Natural killer cell (primary cell): ENCODE measurements at regions not wholly inside any gene's neighbourhood (a gene's known extent, or its start where the extent isn't known, plus 50 kb on each side); places are given as distances from the start of the nearest gene placed in this dataset.
"Not testable (repeated sequence)": the region's sequence is repeated elsewhere in the genome, so short reads cannot be mapped to it uniquely, and the experiment has no call there.

Source experiments
- ATAC-seq, 3 donors: fragments of 150-1000 bp in 2 of 3; fragments of 200-7000 bp in 1 of 3; cut with Tn5 transposase; 1 replicate in 1 of 3; 2 replicates in 2 of 3; pipeline ENCODE4 v1.10.0; 2021; ENCODE audit warnings: mild to moderate bottlenecking in 2 of 3, moderate library complexity in 2 of 3
- DNase-seq, 2 donors: peaks; one replicate each; pipeline versions ENCODE4 v3.0.0 to v3.0.0-alpha.2; 2013 to 2021; ENCODE audit warnings: mixed read lengths in 1 of 2
- H3K27ac ChIP-seq: one replicate; pipeline ENCODE4 v1.5.1; 2013; ENCODE audit warnings: mild to moderate bottlenecking, low read length
- H3K27me3 ChIP-seq: one replicate; pipeline ENCODE4 v1.6.1; 2013; ENCODE audit warnings: low read length; ENCODE audit not compliant: control insufficient read depth, insufficient read depth
- H3K36me3 ChIP-seq: one replicate; pipeline ENCODE4 v1.6.1; 2013; ENCODE audit warnings: low read length; ENCODE audit not compliant: control insufficient read depth, insufficient read depth
- H3K4me1 ChIP-seq: one replicate; pipeline ENCODE4 v1.6.1; 2013; ENCODE audit warnings: low read length; ENCODE audit not compliant: control insufficient read depth, insufficient read depth
- H3K4me3 ChIP-seq: one replicate; pipeline ENCODE4 v1.5.1; 2013; ENCODE audit warnings: low read length
- H3K9me3 ChIP-seq: one replicate; pipeline ENCODE4 v1.6.1; 2013; ENCODE audit warnings: low read length; ENCODE audit not compliant: control insufficient read depth, insufficient read depth
- H3K27ac Mint-ChIP-seq, 2 donors: one replicate each; pipeline ENCODE4 v1.8.0; 2022; ENCODE audit warnings: mild to moderate bottlenecking in 2 of 2, mixed read lengths in 2 of 2, moderate library complexity in 1 of 2
- H3K27me3 Mint-ChIP-seq, 2 donors: one replicate each; pipeline ENCODE4 v1.8.0; 2022; ENCODE audit warnings: low read depth in 2 of 2, mixed read lengths in 2 of 2
- H3K36me3 Mint-ChIP-seq: one replicate; pipeline ENCODE4 v1.8.0; 2022; ENCODE audit warnings: mixed read lengths
- H3K4me1 Mint-ChIP-seq, 2 donors: one replicate each; pipeline ENCODE4 v1.8.0; 2022; ENCODE audit warnings: mixed read lengths in 2 of 2
- H3K4me3 Mint-ChIP-seq: one replicate; pipeline ENCODE4 v1.8.0; 2022; ENCODE audit warnings: mild to moderate bottlenecking, moderate library complexity, mixed read lengths
- H3K9me3 Mint-ChIP-seq, 2 donors: one replicate each; pipeline ENCODE4 v1.8.0; 2022; ENCODE audit warnings: mixed read lengths in 2 of 2
- WGBS: methylation state at CpG from one replicate; pipeline ENCODE4 v1.1.7; 2013; ENCODE audit warnings: missing lambda C conversion rate; ENCODE audit not compliant: insufficient coverage; 5-methylcytosine and 5-hydroxymethylcytosine counted together
- intact Hi-C: fragments of 100-400 bp; cut with micrococcal nuclease; formaldehyde crosslinking; loops from one replicate; pipeline ENCODE4 v1.14.2; 2022
- TF ChIP-seq, protein P1 (sequence below): fragments of 200-600 bp; IDR thresholded peaks from one replicate; pipeline ENCODE4 v1.8.0; 2022; ENCODE audit warnings: antibody characterized with exemption

DNA sequence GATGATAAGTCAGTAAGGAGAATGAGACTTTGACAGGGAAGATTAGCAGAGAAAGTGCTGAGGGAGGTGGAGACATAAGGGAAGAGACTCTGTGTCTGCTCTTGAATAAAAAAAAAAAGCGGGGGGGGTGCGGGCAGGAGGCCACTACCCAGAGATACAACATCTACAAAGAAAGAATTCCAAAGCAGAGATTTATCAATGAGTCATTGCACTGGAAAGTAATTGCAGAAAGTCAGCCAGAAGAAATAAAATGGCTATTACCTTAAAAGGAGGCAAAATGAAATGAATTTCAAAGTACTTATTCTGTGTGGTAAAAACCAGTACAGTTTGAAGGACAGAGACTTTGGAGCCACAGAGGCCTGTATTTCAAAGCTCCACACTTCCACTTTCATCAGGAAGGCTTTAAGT is 267.1 kb upstream of the PRKD1 start:
- Mint-ChIP-seq H3K27me3 (no peaks in the 10 kb centered on the region), H3K4me1 (no peaks in the 10 kb centered on the region), H3K9me3 (peaks cover 7 to 11% of the 10 kb centered on the region in 2 donors), H3K4me3 (no peak overlapping the region), H3K27ac (no peak overlapping the region), H3K36me3 (no peaks in the 10 kb centered on the region)
- no peaks in the 10 kb centered on the region for H3K27me3 ChIP-seq
- no peaks in the 10 kb centered on the region for H3K4me1 ChIP-seq
- no peak overlapping the region for H3K27ac ChIP-seq
- WGBS, result no CpG with 5 or more reads among the region's 2 CpGs
- intact Hi-C loops, result no loop called here
- TF ChIP-seq, protein P1, sequence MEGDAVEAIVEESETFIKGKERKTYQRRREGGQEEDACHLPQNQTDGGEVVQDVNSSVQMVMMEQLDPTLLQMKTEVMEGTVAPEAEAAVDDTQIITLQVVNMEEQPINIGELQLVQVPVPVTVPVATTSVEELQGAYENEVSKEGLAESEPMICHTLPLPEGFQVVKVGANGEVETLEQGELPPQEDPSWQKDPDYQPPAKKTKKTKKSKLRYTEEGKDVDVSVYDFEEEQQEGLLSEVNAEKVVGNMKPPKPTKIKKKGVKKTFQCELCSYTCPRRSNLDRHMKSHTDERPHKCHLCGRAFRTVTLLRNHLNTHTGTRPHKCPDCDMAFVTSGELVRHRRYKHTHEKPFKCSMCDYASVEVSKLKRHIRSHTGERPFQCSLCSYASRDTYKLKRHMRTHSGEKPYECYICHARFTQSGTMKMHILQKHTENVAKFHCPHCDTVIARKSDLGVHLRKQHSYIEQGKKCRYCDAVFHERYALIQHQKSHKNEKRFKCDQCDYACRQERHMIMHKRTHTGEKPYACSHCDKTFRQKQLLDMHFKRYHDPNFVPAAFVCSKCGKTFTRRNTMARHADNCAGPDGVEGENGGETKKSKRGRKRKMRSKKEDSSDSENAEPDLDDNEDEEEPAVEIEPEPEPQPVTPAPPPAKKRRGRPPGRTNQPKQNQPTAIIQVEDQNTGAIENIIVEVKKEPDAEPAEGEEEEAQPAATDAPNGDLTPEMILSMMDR, result no peak
- DNase-seq (no peak), ATAC-seq (no peak)
- no peak overlapping the region for H3K4me3 ChIP-seq
- no peaks in the 10 kb centered on the region for H3K36me3 ChIP-seq
- H3K9me3 ChIP-seq, result no peaks in the 10 kb centered on the region

DNA sequence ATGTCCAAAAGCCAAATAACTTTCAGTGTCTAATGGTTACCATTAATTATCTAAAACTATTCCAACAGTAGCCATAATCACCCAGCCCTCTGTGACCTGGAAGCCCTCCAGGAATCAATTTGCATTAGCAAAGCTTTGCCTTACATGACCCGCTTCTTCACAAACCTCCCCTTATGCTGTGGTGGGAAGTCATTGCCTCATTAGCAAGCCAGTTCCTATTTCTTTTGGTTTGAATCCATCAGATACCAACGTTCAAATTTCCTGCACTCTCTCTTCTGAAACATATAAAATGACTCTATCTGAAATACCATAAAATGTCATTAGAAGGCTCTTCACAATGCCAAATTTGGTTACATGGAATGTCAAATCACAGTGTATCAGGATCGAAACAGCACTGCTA is 268.3 kb upstream of the PRKD1 start:
- no peak overlapping the region for H3K27ac Mint-ChIP-seq

DNA sequence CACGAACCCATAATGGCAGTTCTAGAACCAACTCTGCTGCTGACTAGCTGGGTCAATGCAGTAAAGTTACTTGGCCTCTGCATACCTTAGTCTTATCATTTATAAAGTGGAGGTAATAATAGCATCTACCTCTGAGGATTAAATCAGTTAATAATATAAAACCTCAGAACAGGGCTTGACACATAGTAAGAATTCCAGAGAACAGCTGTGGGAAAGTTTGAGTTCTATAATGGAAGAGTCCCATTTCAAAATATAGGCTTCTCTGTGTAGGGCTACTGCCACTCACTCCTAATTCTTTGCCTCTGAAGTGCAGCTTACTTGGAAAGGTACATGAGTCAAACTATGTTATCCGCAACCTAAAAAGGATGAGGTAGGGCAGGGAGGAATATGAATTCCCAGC is 269.2 kb upstream of the PRKD1 start:
- ATAC-seq (no peak), DNase-seq (no peak)
- H3K9me3 ChIP-seq, result no peaks in the 10 kb centered on the region
- Mint-ChIP-seq H3K36me3 (no peaks in the 10 kb centered on the region), H3K27ac (no peak overlapping the region), H3K9me3 (peaks cover 2 to 8% of the 10 kb centered on the region in 2 donors), H3K4me3 (no peak overlapping the region), H3K27me3 (no peaks in the 10 kb centered on the region), H3K4me1 (no peaks in the 10 kb centered on the region)
- 85% methylated on average over 2 of the region's 2 CpGs for WGBS
- intact Hi-C loops, result no loop called here
- TF ChIP-seq, protein P1, result no peak
- no peak overlapping the region for H3K27ac ChIP-seq
- H3K27me3 ChIP-seq, result no peaks in the 10 kb centered on the region
- no peaks in the 10 kb centered on the region for H3K4me1 ChIP-seq
- H3K4me3 ChIP-seq, result no peak overlapping the region
- no peaks in the 10 kb centered on the region for H3K36me3 ChIP-seq

More for the DNA sequence above, 268.3 kb upstream of the PRKD1 start:
- no peaks in the 10 kb centered on the region for H3K27me3 Mint-ChIP-seq
- TF ChIP-seq, protein P1, result no peak
- H3K4me1 Mint-ChIP-seq, result no peaks in the 10 kb centered on the region
- H3K36me3 Mint-ChIP-seq, result no peaks in the 10 kb centered on the region
- Histone ChIP-seq H3K27ac (no peak overlapping the region), H3K27me3 (no peaks in the 10 kb centered on the region), H3K9me3 (no peaks in the 10 kb centered on the region), H3K4me1 (no peaks in the 10 kb centered on the region), H3K4me3 (no peak overlapping the region), H3K36me3 (no peaks in the 10 kb centered on the region)
- 62% methylated on average over 3 of the region's 3 CpGs for WGBS
- no peak for ATAC-seq
- no peak overlapping the region for H3K4me3 Mint-ChIP-seq
- intact Hi-C loops, result no loop called here
- no peak for DNase-seq
- peaks cover 0 to 6% of the 10 kb centered on the region in 2 donors for H3K9me3 Mint-ChIP-seq

DNA sequence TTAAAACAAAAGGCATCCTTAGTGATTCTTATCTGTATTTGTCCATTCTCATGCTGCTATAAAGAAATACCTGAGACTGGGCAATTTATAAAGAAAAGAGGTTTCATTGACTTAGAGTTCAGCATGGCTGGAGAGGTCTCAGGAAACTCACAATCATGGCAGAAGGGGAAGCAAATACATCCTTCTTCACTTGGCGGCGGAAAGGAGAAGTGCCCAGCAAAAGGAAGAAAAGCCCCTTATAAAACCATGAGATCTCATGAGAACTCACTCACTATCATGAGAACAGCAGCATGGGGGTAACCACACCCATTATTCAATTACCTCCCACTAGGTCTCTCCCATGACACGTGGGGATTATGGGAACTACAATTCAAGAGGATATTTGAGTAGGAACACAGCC is 271.1 kb upstream of the PRKD1 start:
- H3K9me3 Mint-ChIP-seq, H3K4me1 ChIP-seq, H3K36me3 ChIP-seq, DNase-seq, H3K27me3 ChIP-seq, intact Hi-C loops, H3K9me3 ChIP-seq, H3K4me1 Mint-ChIP-seq, H3K36me3 Mint-ChIP-seq, H3K27me3 Mint-ChIP-seq, H3K27ac Mint-ChIP-seq, H3K4me3 Mint-ChIP-seq, H3K27ac ChIP-seq, H3K4me3 ChIP-seq, ATAC-seq: not testable (repeated sequence)
- 13% methylated on average over 2 of the region's 3 CpGs for WGBS
